ENCODE measurements at regions not wholly inside any gene's neighbourhood (a gene's known extent, or its start where the extent isn't known, plus 50 kb on each side); places are given as distances from the start of the nearest gene placed in this dataset.

DNA sequence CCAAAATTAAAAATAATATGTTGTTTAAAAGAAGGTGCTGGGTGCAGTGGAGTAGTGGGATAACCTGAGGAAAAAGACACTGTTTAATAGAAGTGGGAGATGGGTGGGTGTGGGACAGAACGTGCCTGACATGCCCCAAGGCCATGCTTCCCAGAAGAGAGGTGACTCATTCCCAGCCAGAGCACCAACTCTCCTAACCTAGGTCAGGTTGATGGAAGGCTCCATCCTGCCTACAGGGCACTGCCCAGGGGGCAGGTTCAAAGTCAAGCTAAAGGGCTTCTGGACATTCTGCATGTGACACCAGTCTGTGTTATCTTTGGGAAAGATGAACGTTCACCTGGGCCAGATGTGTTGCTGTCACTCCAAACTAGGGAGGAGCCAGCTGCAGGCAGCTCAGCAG lies 453.1 kb downstream of the SOX6 start:
- H3K4me3 ChIP-seq = no peak overlapping the region
- no peak for DNase-seq
- no peak for TF ChIP-seq POLR2A (IDR thresholded peaks at IDR 0.05)
- TF ChIP-seq, protein P1, sequence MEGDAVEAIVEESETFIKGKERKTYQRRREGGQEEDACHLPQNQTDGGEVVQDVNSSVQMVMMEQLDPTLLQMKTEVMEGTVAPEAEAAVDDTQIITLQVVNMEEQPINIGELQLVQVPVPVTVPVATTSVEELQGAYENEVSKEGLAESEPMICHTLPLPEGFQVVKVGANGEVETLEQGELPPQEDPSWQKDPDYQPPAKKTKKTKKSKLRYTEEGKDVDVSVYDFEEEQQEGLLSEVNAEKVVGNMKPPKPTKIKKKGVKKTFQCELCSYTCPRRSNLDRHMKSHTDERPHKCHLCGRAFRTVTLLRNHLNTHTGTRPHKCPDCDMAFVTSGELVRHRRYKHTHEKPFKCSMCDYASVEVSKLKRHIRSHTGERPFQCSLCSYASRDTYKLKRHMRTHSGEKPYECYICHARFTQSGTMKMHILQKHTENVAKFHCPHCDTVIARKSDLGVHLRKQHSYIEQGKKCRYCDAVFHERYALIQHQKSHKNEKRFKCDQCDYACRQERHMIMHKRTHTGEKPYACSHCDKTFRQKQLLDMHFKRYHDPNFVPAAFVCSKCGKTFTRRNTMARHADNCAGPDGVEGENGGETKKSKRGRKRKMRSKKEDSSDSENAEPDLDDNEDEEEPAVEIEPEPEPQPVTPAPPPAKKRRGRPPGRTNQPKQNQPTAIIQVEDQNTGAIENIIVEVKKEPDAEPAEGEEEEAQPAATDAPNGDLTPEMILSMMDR (IDR thresholded peaks at IDR 0.05) = no peak
- no peaks in the 10 kb centered on the region for H3K27me3 ChIP-seq
- WGBS, 2 donors = 45 to 56% methylated on average over 2 of the region's 2 CpGs
- H3K4me1 ChIP-seq = no peaks in the 10 kb centered on the region
- H3K36me3 ChIP-seq (ENCODE audit: low read depth, missing control alignments) = no peaks in the 10 kb centered on the region
- H3K9me3 ChIP-seq = no peaks in the 10 kb centered on the region
- intact Hi-C loops (cut with DNase I; ENCODE audit: low total_unique reads) = no loop called here
- H3K27ac ChIP-seq = no peak overlapping the region

GRCh38 chr11:15905366-15906104 lies 450.8 kb downstream of the SOX6 start:
- no peaks in the 10 kb centered on the region for H3K4me1 ChIP-seq
- no peak for DNase-seq
- 81 to 91% methylated on average over 11 to 21 of the region's 21 CpGs for WGBS, 2 donors
- no peaks in the 10 kb centered on the region for H3K27me3 ChIP-seq
- no peak overlapping the region for H3K4me3 ChIP-seq
- H3K9me3 ChIP-seq = no peaks in the 10 kb centered on the region
- TF ChIP-seq, protein P1 (IDR thresholded peaks at IDR 0.05) = no peak
- H3K27ac ChIP-seq = no peak overlapping the region
- intact Hi-C loops (cut with DNase I; ENCODE audit: low total_unique reads) = no loop called here
- H3K36me3 ChIP-seq (ENCODE audit: low read depth, missing control alignments) = no peaks in the 10 kb centered on the region

GRCh38 chr11:15906481-15907035 lies 449.8 kb downstream of the SOX6 start:
- 67 to 79% methylated on average over 15 of the region's 15 CpGs for WGBS, 2 donors
- Histone ChIP-seq H3K27ac (no peak overlapping the region), H3K27me3 (no peaks in the 10 kb centered on the region), H3K4me3 (no peak overlapping the region), H3K36me3 (ENCODE audit: low read depth, missing control alignments) (no peaks in the 10 kb centered on the region), H3K9me3 (no peaks in the 10 kb centered on the region), H3K4me1 (no peaks in the 10 kb centered on the region)
- intact Hi-C loops (cut with DNase I; ENCODE audit: low total_unique reads) = no loop called here
- DNase-seq = no peak
- no peak for TF ChIP-seq POLR2A (IDR thresholded peaks at IDR 0.05)
- TF ChIP-seq, protein P1 (IDR thresholded peaks at IDR 0.05) = no peak

DNA sequence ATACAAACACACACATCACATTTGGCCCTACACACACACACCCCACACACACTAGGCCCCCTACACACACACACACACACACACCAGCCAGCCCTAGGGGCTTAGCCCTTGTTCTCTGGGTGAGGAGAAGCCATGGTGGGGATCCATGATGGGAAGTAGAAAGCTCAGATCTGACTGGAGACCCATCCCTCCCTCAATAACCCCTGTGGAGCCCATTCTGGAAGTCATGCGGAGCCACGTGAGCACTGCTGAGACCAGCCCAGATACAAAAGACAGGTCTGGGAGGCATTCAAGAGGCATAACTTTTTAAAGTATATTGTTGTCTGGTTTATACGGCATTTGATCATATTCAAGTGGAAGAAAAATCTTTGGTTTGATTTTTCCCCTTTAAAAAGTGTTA lies 448.5 kb downstream of the SOX6 start:
- Histone ChIP-seq H3K27ac (no peak overlapping the region), H3K9me3 (no peaks in the 10 kb centered on the region), H3K36me3 (ENCODE audit: low read depth, missing control alignments) (no peaks in the 10 kb centered on the region), H3K4me3 (no peak overlapping the region), H3K4me1 (no peaks in the 10 kb centered on the region), H3K27me3 (no peaks in the 10 kb centered on the region)
- DNase-seq = no peak
- intact Hi-C loops (cut with DNase I; ENCODE audit: low total_unique reads) = no loop called here
- 88 to 90% methylated on average over 3 of the region's 3 CpGs for WGBS, 2 donors
- TF ChIP-seq, protein P1 (IDR thresholded peaks at IDR 0.05) = no peak
- no peak for TF ChIP-seq POLR2A (IDR thresholded peaks at IDR 0.05)
